ENCODE measurements at regions not wholly inside any gene's neighbourhood (a gene's known extent, or its start where the extent isn't known, plus 50 kb on each side); places are given as distances from the start of the nearest gene placed in this dataset.

DNA sequence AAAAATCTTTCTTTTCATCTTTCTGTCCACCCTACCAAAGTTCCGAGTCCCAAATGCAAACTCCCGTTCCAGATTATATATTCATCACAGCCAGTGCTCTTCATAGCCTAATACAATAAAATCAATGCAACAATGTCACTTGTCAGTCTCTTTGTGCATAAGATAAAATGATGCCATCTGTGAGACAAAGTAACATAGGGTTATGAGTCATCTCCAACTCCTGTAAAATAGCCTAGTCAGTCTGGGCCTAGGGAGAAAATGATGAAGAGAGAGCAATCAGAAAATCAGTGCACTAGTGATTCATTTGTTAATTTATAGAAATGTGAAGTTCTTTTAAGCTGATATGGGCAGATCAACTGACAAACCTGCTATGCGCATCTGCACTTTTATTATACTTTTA lies 689.1 kb upstream of the DIAPH2 start (continued):
- no peak for TF ChIP-seq CHD7 (IDR thresholded peaks at IDR 0.05; ENCODE audit: insufficient replicate concordance, low read length)
- no peak for TF ChIP-seq TEAD4 (IDR thresholded peaks at IDR 0.05; ENCODE audit: low read depth, low read length)
- no peak for TF ChIP-seq SP2 (IDR thresholded peaks at IDR 0.05; ENCODE audit: low read length)
- TF ChIP-seq EP300 (IDR thresholded peaks at IDR 0.05; ENCODE audit: borderline replicate concordance in 1 of 2, low read depth in 2 of 2, low read length in 2 of 2), result no peak
- TF ChIP-seq ATF3 (IDR thresholded peaks at IDR 0.05; ENCODE audit: insufficient read depth, low read depth, low read length), result no peak
- TF ChIP-seq SIN3A (conservative IDR thresholded peaks at IDR 0.05 in 1 of 2, IDR thresholded peaks at IDR 0.05 in 1 of 2; ENCODE audit: low read depth in 1 of 2, low read length in 2 of 2), result no peak
- no peak for TF ChIP-seq SAP30 (IDR thresholded peaks at IDR 0.05; ENCODE audit: insufficient read depth, insufficient replicate concordance, low read length)
- no peak for TF ChIP-seq KDM5A (IDR thresholded peaks at IDR 0.05; ENCODE audit: low read length)
- TF ChIP-seq, protein P1, sequence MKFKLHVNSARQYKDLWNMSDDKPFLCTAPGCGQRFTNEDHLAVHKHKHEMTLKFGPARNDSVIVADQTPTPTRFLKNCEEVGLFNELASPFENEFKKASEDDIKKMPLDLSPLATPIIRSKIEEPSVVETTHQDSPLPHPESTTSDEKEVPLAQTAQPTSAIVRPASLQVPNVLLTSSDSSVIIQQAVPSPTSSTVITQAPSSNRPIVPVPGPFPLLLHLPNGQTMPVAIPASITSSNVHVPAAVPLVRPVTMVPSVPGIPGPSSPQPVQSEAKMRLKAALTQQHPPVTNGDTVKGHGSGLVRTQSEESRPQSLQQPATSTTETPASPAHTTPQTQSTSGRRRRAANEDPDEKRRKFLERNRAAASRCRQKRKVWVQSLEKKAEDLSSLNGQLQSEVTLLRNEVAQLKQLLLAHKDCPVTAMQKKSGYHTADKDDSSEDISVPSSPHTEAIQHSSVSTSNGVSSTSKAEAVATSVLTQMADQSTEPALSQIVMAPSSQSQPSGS (IDR thresholded peaks at IDR 0.05; ENCODE audit: low read length), result no peak

All from H1 (cell line).